ENCODE measurements at regions not wholly inside any gene's neighbourhood (a gene's known extent, or its start where the extent isn't known, plus 50 kb on each side); places are given as distances from the start of the nearest gene placed in this dataset.

- no peak for ATAC-seq
- no peak for TF ChIP-seq ZFP30 (CRISPR knock-in tag; IDR thresholded peaks at IDR 0.05)
- TF ChIP-seq POU6F1 (CRISPR knock-in tag; IDR thresholded peaks at IDR 0.05; ENCODE audit: borderline replicate concordance, low read depth): no peak
- no peak for TF ChIP-seq SNAI2 (CRISPR knock-in tag; IDR thresholded peaks at IDR 0.05)
- TF ChIP-seq ESRRG (CRISPR knock-in tag; IDR thresholded peaks at IDR 0.05): no peak
- TF ChIP-seq ZFP3 (CRISPR knock-in tag; IDR thresholded peaks at IDR 0.05): no peak
- no peak for TF ChIP-seq ARNTL (CRISPR knock-in tag; IDR thresholded peaks at IDR 0.05; ENCODE audit: borderline replicate concordance, low read depth)
- no peak for TF ChIP-seq ISL1 (CRISPR knock-in tag; IDR thresholded peaks at IDR 0.05)
- no peak for TF ChIP-seq RARB (CRISPR knock-in tag; IDR thresholded peaks at IDR 0.05)
- no peak for TF ChIP-seq ZNF70 (CRISPR knock-in tag; IDR thresholded peaks at IDR 0.05)
- no peak for TF ChIP-seq TOX (CRISPR knock-in tag; IDR thresholded peaks at IDR 0.05; ENCODE audit: borderline replicate concordance)
- no peak for TF ChIP-seq OSR1 (CRISPR knock-in tag; IDR thresholded peaks at IDR 0.05)
- no peak for TF ChIP-seq CREB5 (CRISPR knock-in tag; IDR thresholded peaks at IDR 0.05; ENCODE audit: low read depth)
- TF ChIP-seq PPARA (CRISPR knock-in tag; IDR thresholded peaks at IDR 0.05; ENCODE audit: borderline replicate concordance): no peak
- no peak for TF ChIP-seq TSHZ2 (CRISPR knock-in tag; IDR thresholded peaks at IDR 0.05)
- TF ChIP-seq ZNF8 (CRISPR knock-in tag; IDR thresholded peaks at IDR 0.05): no peak
- TF ChIP-seq ZNF565 (CRISPR knock-in tag; conservative IDR thresholded peaks at IDR 0.05; ENCODE audit: low read depth): no peak
- no peak for TF ChIP-seq ZC3H10 (CRISPR knock-in tag; IDR thresholded peaks at IDR 0.05)
- TF ChIP-seq CSRNP3 (CRISPR knock-in tag; IDR thresholded peaks at IDR 0.05): no peak
- no peak for TF ChIP-seq PATZ1 (CRISPR knock-in tag; IDR thresholded peaks at IDR 0.05; ENCODE audit: borderline replicate concordance)
Observed at GRCh38 chr14:49975799-49976198, 82.9 kb downstream of the ARF6 start.

GRCh38 chr14:49977126-49977841 lies 84.4 kb downstream of the ARF6 start:
- ATAC-seq: no peak
- no peak for TF ChIP-seq CSDC2 (CRISPR knock-in tag; IDR thresholded peaks at IDR 0.05)
- no peak for TF ChIP-seq RARB (CRISPR knock-in tag; IDR thresholded peaks at IDR 0.05)
- TF ChIP-seq ZC3H10 (CRISPR knock-in tag; IDR thresholded peaks at IDR 0.05): no peak
- TF ChIP-seq PPARA (CRISPR knock-in tag; IDR thresholded peaks at IDR 0.05; ENCODE audit: borderline replicate concordance): no peak
- TF ChIP-seq OSR1 (CRISPR knock-in tag; IDR thresholded peaks at IDR 0.05): no peak
- no peak for TF ChIP-seq ZFP3 (CRISPR knock-in tag; IDR thresholded peaks at IDR 0.05)
- no peak for TF ChIP-seq SNAI2 (CRISPR knock-in tag; IDR thresholded peaks at IDR 0.05)
- no peak for TF ChIP-seq BACH2 (CRISPR knock-in tag; IDR thresholded peaks at IDR 0.05; ENCODE audit: borderline replicate concordance)
- no peak for TF ChIP-seq TOX (CRISPR knock-in tag; IDR thresholded peaks at IDR 0.05; ENCODE audit: borderline replicate concordance)
- no peak for TF ChIP-seq PATZ1 (CRISPR knock-in tag; IDR thresholded peaks at IDR 0.05; ENCODE audit: borderline replicate concordance)
- TF ChIP-seq ISL1 (CRISPR knock-in tag; IDR thresholded peaks at IDR 0.05): no peak
- no peak for TF ChIP-seq POU6F1 (CRISPR knock-in tag; IDR thresholded peaks at IDR 0.05; ENCODE audit: borderline replicate concordance, low read depth)
- no peak for TF ChIP-seq ZFP30 (CRISPR knock-in tag; IDR thresholded peaks at IDR 0.05)
- no peak for TF ChIP-seq TCF4 (CRISPR knock-in tag; IDR thresholded peaks at IDR 0.05; ENCODE audit: borderline replicate concordance)
- no peak for TF ChIP-seq ZNF70 (CRISPR knock-in tag; IDR thresholded peaks at IDR 0.05)
- no peak for TF ChIP-seq CSRNP3 (CRISPR knock-in tag; IDR thresholded peaks at IDR 0.05)
- TF ChIP-seq GLIS3 (CRISPR knock-in tag; IDR thresholded peaks at IDR 0.05): no peak
- no peak for TF ChIP-seq ZNF565 (CRISPR knock-in tag; conservative IDR thresholded peaks at IDR 0.05; ENCODE audit: low read depth)
- TF ChIP-seq ARNTL (CRISPR knock-in tag; IDR thresholded peaks at IDR 0.05; ENCODE audit: borderline replicate concordance, low read depth): no peak
- TF ChIP-seq ESRRG (CRISPR knock-in tag; IDR thresholded peaks at IDR 0.05): no peak
